Medulla oblongata (tissue), 1 donor: ENCODE measurements at regions not wholly inside any gene's neighbourhood (a gene's known extent, or its start where the extent isn't known, plus 50 kb on each side); places are given as distances from the start of the nearest gene placed in this dataset.

Experiments
- DNase-seq: peaks from one replicate; pipeline ENCODE4 v3.0.0-alpha.2; 2015; ENCODE audit errors: extremely low spot score

GRCh38 chrX:3257471-3257870 lies 89.0 kb downstream of the MXRA5 start:
- DNase-seq: no peak

GRCh38 chrX:3256868-3257267 lies 89.6 kb downstream of the MXRA5 start:
- no peak for DNase-seq

DNA sequence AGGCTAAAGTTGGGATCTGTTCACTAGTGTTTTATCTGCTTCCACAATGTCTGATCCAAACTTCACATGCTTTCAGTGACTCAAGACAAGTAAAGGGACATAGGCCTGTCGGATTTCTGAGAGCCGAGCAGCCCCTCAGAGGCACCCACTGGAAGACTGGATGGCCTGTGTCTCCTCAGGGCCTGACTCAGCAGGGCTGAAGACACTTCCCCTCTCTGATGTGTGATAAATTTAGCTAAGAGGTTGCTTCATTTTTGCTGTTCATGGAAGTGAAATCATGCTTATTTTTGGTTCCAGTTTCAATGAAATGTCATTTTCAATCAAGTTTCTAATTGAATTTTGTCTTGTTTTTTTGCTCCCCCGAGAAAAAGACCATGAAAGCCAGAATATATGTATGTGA lies 93.7 kb downstream of the MXRA5 start:
- DNase-seq: peak; percentile 40

GRCh38 chrX:3250966-3251365 lies 95.5 kb downstream of the MXRA5 start:
- no peak for DNase-seq

GRCh38 chrX:3244955-3245354 lies 101.5 kb downstream of the MXRA5 start:
- DNase-seq: peak; percentile 3

DNA sequence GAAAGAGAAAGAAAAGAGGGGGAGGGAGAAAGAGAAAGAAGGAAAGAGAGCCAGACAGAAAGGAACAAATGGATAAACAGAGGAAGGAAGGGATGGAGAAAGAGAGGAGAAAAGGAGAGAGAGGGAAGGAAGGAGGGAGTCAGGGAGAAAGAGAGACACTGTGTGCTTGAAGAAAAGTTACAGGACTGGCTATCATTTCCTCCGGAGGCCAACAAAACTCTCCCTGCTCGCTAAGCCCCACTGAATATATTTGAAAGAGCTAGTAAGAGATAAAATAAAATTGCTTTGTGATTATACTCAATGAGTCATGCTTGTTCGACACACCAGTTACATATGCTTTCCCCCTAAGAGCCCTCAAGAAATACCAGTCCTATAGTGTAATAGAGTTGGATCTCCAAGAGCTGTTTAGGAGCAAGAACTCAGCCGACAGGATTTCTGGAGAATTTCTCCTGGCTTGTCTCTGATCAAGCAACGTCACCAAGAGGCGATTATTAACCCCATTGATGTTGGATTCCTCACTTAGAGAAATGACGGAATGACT lies 102.2 kb downstream of the MXRA5 start:
- DNase-seq: no peak

DNA sequence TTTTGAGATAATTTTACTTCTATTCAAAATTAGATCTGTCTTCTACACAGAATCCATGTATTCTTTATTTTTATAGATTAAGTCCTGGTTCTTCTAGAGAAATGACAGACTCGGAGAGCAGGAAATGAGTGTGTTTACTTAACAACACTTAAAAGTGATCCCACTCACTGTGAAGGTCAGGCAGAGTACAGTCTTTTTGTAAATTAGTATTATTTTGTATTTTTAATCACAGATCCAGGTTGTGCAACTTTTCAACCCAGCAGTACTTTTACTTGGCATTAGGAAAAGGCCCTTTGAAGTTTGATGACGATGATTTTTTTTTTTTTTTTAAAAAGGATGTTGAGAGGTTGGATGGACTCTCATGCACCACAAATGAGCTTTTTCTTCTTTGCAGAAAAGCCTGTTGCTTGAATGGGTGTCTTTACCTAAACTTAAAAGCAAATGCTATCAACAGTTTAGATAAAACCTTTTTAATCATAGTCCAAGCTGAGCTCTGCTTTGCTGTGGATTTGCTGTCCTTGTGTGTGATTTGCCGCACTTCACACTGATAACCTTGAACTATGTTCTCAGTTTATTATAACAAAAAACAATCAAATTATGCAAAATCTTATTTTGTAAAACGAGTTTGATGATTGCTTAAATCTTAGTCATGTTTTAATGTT lies 114.1 kb downstream of the MXRA5 start:
- no peak for DNase-seq

DNA sequence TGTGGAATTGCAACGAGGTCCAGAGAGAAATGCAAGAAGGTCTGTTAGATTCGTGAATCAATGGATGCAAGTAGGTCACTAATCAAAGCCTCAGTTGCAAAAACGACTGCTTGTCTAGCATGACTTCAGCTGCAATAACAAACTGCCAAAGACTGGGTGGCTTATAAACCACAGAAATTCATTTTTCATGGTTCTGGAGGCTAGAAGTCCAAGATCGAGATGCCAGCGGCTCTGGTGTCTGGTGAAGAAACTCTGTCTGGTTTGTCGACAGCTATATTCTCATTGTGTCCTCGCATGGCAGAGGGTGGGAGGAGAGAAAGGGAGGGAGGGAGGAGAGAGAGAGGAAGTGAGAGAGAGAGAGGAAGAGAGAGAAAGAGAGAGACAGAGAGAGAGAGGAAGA lies 114.7 kb downstream of the MXRA5 start:
- no peak for DNase-seq

GRCh38 chrX:3230496-3230895 lies 116.0 kb downstream of the MXRA5 start:
- DNase-seq: no peak

DNA sequence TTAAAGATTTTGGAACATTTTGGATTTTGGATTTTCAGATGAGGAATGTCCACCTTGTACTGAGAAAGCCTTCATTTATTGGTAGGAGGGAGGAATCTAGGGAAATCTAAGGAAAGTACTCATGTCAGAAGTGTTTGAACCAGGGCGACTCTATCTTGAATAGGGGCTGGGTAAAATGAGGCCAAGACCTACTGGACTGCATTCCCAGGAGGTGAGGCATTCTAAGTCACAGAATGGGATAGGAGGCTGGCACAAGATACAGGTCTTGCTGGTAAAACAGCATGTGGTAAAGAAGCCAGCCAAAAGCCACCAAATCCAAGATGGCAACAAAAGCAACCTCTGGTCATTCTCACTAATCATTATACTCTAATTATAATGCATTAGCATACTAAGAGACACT lies 118.9 kb downstream of the MXRA5 start:
- DNase-seq: no peak

GRCh38 chrX:3226087-3226486 lies 120.4 kb downstream of the MXRA5 start:
- no peak for DNase-seq

GRCh38 chrX:3221643-3222042 lies 124.8 kb downstream of the MXRA5 start:
- no peak for DNase-seq

GRCh38 chrX:3219667-3220066 lies 126.8 kb downstream of the MXRA5 start:
- no peak for DNase-seq

DNA sequence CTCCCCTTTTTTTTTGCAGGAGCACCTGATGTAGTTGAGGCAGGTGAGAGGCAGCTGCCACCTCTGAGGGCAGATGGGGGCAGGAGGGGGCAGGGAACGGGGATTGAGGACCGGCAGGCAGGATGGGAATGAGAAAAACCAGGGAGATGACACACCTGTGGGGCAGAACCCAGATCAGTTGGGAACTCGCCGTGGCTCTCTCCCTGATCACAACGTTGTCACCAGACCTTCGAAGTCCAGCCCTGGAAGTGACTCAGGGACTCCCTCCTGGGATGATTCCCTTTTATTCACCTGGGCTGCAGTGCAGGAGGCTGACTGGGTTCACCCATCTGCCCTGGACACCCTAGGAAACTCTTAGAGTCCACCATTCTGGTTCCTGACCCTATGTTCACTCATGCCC lies 127.2 kb downstream of the MXRA5 start:
- DNase-seq: no peak

DNA sequence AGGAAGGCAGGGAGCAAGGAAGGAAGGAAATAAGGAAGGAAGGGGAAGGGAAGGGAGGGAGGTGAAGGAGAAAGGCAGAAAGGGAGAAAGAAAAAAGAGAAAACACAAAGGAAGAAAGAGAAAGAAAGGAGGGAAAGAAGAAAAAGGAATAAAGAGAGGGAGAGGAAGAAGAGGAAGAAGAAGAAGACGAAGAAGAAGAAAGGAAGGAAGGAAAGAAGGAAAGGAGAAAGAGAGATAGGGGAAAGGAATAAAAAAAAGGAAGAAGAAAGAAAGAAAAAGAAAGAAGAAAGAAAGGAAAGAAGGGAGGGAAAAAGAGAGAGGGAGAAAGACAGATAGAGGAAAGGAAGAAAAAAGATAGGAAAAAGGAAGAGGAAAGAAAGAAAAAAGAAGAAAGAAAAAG lies 128.0 kb downstream of the MXRA5 start:
- DNase-seq: no peak

DNA sequence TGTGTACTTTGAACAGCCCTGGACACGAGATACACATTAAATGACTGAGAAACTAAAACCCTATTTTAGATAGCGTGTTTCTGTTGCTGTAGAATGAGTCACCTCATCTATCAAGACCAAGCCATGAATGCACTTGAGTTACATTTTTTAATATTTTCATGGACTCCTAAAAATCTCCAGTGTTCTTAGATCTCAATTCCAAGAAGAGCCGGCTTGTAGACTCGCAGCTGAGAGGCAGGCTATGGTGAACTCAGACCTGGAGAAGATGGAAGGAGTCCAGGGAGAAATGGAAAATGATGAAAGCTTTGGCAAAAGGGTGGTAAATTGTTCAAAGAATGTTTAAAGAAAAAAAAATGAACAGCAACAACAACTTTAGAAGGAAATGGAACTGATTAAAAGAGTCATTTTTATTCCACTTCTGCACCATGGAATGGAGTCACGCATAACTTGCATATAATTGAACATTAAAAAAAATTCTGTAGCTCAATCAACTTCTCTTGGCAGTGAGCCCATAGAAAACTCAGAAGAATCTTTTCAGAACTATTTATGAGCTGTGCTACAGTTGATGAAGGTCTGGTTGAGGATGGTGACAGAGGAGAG lies 129.8 kb downstream of the MXRA5 start:
- DNase-seq: no peak

DNA sequence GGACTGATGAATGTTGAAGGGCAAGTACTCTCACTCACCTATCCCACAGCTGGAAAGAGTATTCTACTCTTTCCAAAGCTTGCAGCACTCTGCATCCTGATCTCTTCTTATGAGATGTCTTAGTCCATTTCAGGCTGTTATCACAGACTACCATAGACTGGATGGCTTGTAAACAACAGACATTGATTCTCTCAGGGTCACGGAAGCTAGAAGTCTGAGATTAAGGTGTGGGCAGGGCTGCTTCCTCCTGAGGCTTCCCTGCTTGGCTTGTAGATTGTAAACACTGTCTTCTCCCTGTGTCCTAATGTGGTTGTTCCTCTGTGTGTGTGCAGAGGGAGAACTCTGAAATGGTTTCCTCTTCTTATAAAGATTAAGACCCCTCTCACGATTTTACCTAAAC lies 131.2 kb downstream of the MXRA5 start:
- DNase-seq: no peak

DNA sequence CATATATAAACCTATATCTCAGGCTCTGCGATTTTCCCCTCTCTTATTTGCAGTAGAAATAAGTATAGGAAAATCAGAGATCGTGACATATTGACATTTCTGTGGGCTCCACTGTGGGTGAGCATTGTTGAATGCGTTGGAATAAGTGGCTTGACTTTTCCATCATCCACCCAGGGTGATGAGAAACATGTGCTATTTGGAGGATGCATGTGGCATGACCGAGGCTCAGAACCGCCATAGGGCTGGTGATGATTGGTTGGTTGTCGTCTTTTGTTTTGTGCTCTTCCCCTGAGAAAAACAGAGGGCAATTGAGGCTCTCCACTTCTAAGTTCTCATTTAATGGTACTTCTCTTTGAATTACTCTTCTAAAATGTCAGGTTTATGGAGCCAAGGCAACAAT lies 140.1 kb downstream of the MXRA5 start:
- DNase-seq: no peak

DNA sequence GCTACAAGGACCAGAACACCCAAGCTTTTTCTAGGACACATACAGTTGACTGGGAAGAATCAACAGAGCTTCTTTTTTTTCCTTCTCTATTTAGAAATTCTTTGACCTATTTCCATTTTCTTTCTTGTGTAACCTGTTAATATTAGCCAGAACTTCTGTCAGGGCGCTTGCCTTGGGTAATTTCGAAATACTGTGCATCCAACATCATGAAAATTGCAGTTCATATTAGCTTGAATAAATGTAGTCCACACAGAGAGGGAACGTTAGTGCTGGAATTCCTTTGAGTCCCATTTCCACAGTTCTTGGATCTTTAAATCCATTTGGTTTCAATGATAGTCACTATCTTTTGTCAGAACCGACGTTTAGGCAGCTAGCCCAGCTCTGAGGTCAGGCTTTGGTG lies 141.8 kb downstream of the MXRA5 start:
- no peak for DNase-seq

DNA sequence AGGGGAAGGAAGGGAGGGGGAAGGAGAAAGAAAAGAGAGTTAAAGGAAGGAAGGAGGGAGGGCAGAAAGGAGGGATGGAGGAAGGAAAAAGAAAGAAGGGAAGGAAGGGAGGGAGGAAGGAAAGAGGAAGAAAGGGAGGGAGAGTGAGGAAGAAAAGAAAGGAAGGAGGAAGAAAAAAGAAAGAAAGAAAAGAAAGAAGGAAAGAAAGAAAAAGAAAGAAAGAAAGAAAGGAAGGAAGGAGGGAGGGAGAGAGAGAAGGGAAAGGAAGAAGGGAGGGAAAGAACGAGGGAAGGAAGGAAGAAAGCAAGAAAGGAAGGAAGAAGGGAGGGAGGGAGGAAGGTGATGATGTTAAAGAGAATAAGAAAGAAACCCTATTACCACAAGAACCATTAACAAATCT lies 150.6 kb downstream of the MXRA5 start:
- DNase-seq: no peak

GRCh38 chrX:3192835-3193234 lies 151.6 kb downstream of the ARSF start:
- DNase-seq: no peak

GRCh38 chrX:3191796-3192195 lies 150.5 kb downstream of the ARSF start:
- no peak for DNase-seq

DNA sequence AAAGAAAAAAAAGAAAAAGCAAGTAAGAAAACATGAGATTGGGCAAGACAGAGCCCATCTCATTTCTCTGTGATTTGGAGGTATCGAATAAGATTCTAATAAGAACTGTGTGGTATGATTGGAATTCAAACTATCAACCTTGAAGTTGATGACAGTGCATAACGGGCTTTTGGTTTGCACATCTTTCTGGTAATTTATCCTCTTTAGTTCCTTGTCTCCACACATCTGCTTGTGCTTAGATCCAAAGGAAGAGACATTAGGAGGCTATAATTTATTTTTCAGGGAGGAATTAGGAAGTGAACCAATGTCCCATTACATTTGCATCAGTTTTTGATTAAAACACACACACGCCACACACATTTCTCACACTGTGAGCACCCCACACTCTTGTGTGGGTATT lies 149.9 kb downstream of the ARSF start:
- no peak for DNase-seq
